Cardiac septum (tissue), 1 donor: ENCODE measurements at regions not wholly inside any gene's neighbourhood (a gene's known extent, or its start where the extent isn't known, plus 50 kb on each side); places are given as distances from the start of the nearest gene placed in this dataset.

Experiments used
- DNase-seq: peaks from one replicate; pipeline ENCODE4 v3.0.0-alpha.2; 2020; ENCODE audit warnings: low spot score
- intact Hi-C: fragments of 100-400 bp; cut with DNase I; formaldehyde crosslinking; loops from one replicate; pipeline ENCODE4 v1.14.0; 2022
- donor health status: DM: no; HTN: no; CAD: no.

GRCh38 chr5:39816866-39817265 is 392.1 kb upstream of the DAB2 start:
- no peak for DNase-seq
- intact Hi-C loops, result no loop called here

GRCh38 chr5:39816156-39816845 is 391.5 kb upstream of the DAB2 start:
- no peak for DNase-seq
- intact Hi-C loops, result no loop called here

GRCh38 chr5:39815711-39816110 is 390.9 kb upstream of the DAB2 start:
- intact Hi-C loops, result no loop called here
- DNase-seq, result no peak

- DNase-seq, result no peak
- intact Hi-C loops, result no loop called here
Observed at GRCh38 chr5:39811381-39811780, 386.6 kb upstream of the DAB2 start.

GRCh38 chr5:39808656-39809055 is 383.9 kb upstream of the DAB2 start:
- intact Hi-C loops, result no loop called here
- no peak for DNase-seq

- no peak for DNase-seq
- intact Hi-C loops, result no loop called here
Observed at GRCh38 chr5:39801306-39801705, 376.5 kb upstream of the DAB2 start.

GRCh38 chr5:39800042-39800601 is 375.3 kb upstream of the DAB2 start:
- no peak for DNase-seq
- intact Hi-C loops, result no loop called here

- intact Hi-C loops, result no loop called here
- DNase-seq, result no peak
Observed at GRCh38 chr5:39799242-39799641, 374.5 kb upstream of the DAB2 start.

- DNase-seq, result no peak
- intact Hi-C loops, result no loop called here
Observed at GRCh38 chr5:39794513-39795210, 369.9 kb upstream of the DAB2 start.

GRCh38 chr5:39785410-39785809 is 360.6 kb upstream of the DAB2 start:
- intact Hi-C loops, result no loop called here
- no peak for DNase-seq

- no peak for DNase-seq
- intact Hi-C loops, result no loop called here
Observed at GRCh38 chr5:39783756-39784421, 359.1 kb upstream of the DAB2 start.

GRCh38 chr5:39780347-39780746 is 355.6 kb upstream of the DAB2 start:
- no peak for DNase-seq
- intact Hi-C loops, result no loop called here

- intact Hi-C loops, result no loop called here
- no peak for DNase-seq
Observed at GRCh38 chr5:39779831-39780230, 355.1 kb upstream of the DAB2 start.

GRCh38 chr5:39775797-39776365 is 351.1 kb upstream of the DAB2 start:
- intact Hi-C loops, result no loop called here

GRCh38 chr5:39775086-39775796 is 350.5 kb upstream of the DAB2 start:
- intact Hi-C loops, result no loop called here

More at GRCh38 chr5:39775797-39776365, 351.1 kb upstream of the DAB2 start:
- no peak for DNase-seq

GRCh38 chr5:39774605-39775004 is 349.8 kb upstream of the DAB2 start:
- intact Hi-C loops, result no loop called here

More at GRCh38 chr5:39775086-39775796, 350.5 kb upstream of the DAB2 start:
- no peak for DNase-seq

GRCh38 chr5:39772307-39772706 is 347.5 kb upstream of the DAB2 start:
- intact Hi-C loops, result no loop called here
- no peak for DNase-seq

More at GRCh38 chr5:39774605-39775004, 349.8 kb upstream of the DAB2 start:
- DNase-seq, result no peak

- DNase-seq, result no peak
Observed at GRCh38 chr5:39767916-39768315, 343.1 kb upstream of the DAB2 start.

GRCh38 chr5:39765366-39765765 is 340.6 kb upstream of the DAB2 start:
- intact Hi-C loops, result no loop called here
- no peak for DNase-seq

More at GRCh38 chr5:39767916-39768315, 343.1 kb upstream of the DAB2 start:
- intact Hi-C loops, result no loop called here
